ENCODE measurements at regions not wholly inside any gene's neighbourhood (a gene's known extent, or its start where the extent isn't known, plus 50 kb on each side); places are given as distances from the start of the nearest gene placed in this dataset.

- intact Hi-C loops (cut with DNase I; ENCODE audit: low total_unique reads): no loop called here
- no peak overlapping the region for H3K27ac ChIP-seq
- no peaks in the 10 kb centered on the region for H3K27me3 ChIP-seq
Measured at GRCh38 chr2:221203856-221204255, 368.2 kb downstream of the EPHA4 start.

DNA sequence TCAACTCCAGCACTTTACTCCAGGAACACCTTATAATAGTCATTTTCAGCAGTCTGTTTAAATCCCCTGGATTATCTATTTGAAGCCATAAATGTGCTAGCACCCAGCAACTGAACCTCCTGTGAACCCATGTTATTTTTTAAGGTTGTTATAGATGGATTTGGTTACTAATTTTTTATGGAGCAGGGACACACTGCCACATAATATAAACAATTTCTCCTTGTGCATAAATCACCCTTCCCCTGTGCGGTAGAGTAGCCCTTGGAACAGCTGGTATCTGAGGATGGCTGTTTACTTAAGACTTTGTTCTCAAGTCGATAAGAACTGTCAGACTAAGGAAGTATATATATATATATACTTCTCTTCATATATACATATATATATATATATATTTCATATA is 367.4 kb downstream of the EPHA4 start:
- intact Hi-C loops (cut with DNase I; ENCODE audit: low total_unique reads): no loop called here
- H3K9me3 ChIP-seq: no peaks in the 10 kb centered on the region
- H3K27me3 ChIP-seq: no peaks in the 10 kb centered on the region
- DNase-seq: no peak
- no peaks in the 10 kb centered on the region for H3K36me3 ChIP-seq
- no peak overlapping the region for H3K27ac ChIP-seq
- H3K4me3 ChIP-seq: no peak overlapping the region
- TF ChIP-seq POLR2A (IDR thresholded peaks at IDR 0.05) (no peak), CTCF (IDR thresholded peaks at IDR 0.05) (no peak)
- H3K4me1 ChIP-seq: no peaks in the 10 kb centered on the region

More at GRCh38 chr2:221203856-221204255, 368.2 kb downstream of the EPHA4 start:
- Histone ChIP-seq H3K4me1 (no peaks in the 10 kb centered on the region), H3K36me3 (no peaks in the 10 kb centered on the region), H3K4me3 (no peak overlapping the region), H3K9me3 (no peaks in the 10 kb centered on the region)
- TF ChIP-seq CTCF (IDR thresholded peaks at IDR 0.05) (no peak), POLR2A (IDR thresholded peaks at IDR 0.05) (no peak)
- DNase-seq: no peak

GRCh38 chr2:221205103-221205673 is 366.9 kb downstream of the EPHA4 start:
- Histone ChIP-seq H3K9me3 (no peaks in the 10 kb centered on the region), H3K36me3 (no peaks in the 10 kb centered on the region), H3K4me1 (no peaks in the 10 kb centered on the region), H3K27ac (no peak overlapping the region), H3K4me3 (no peak overlapping the region), H3K27me3 (no peaks in the 10 kb centered on the region)
- no peak for DNase-seq
- TF ChIP-seq CTCF (IDR thresholded peaks at IDR 0.05): no peak
- intact Hi-C loops (cut with DNase I; ENCODE audit: low total_unique reads): no loop called here

DNA sequence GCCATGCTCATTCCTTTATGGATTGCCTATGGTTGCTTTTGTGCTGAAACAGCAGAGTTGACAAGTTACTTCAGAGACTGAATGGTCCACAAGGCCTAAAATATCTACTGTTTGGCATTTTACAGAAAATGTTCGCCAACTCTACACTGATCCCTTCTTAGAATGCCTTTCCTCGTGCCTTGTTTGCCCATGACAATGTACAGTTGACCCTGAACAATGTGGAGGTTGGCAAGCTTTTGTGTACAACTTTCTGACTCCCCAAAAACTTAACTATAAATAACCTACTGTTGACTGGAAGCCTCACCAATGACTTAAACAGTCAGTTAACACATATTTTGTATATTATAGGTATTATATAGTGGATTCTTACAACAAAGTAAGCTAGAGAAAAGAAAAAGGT is 361.4 kb downstream of the EPHA4 start:
- Histone ChIP-seq H3K27ac (no peak overlapping the region), H3K36me3 (no peaks in the 10 kb centered on the region), H3K4me1 (no peaks in the 10 kb centered on the region), H3K27me3 (no peaks in the 10 kb centered on the region), H3K9me3 (no peaks in the 10 kb centered on the region), H3K4me3 (no peak overlapping the region)
- no peak for DNase-seq
- TF ChIP-seq POLR2A (IDR thresholded peaks at IDR 0.05) (no peak), CTCF (IDR thresholded peaks at IDR 0.05) (no peak)
- intact Hi-C loops (cut with DNase I; ENCODE audit: low total_unique reads): no loop called here

- no peaks in the 10 kb centered on the region for H3K27me3 ChIP-seq
- TF ChIP-seq CTCF (IDR thresholded peaks at IDR 0.05) (no peak), POLR2A (IDR thresholded peaks at IDR 0.05) (no peak)
- H3K4me1 ChIP-seq: no peaks in the 10 kb centered on the region
- no peaks in the 10 kb centered on the region for H3K36me3 ChIP-seq
- no peaks in the 10 kb centered on the region for H3K9me3 ChIP-seq
- DNase-seq: no peak
- no peak overlapping the region for H3K27ac ChIP-seq
- no peak overlapping the region for H3K4me3 ChIP-seq
- intact Hi-C loops (cut with DNase I; ENCODE audit: low total_unique reads): no loop called here
Measured at GRCh38 chr2:221211653-221212052, 360.5 kb downstream of the EPHA4 start.
